Gastrocnemius medialis (tissue), 4 donors: ENCODE measurements at regions not wholly inside any gene's neighbourhood (a gene's known extent, or its start where the extent isn't known, plus 50 kb on each side); places are given as distances from the start of the nearest gene placed in this dataset.
"Not testable (repeated sequence)": the region's sequence is repeated elsewhere in the genome, so short reads cannot be mapped to it uniquely, and the experiment has no call there.

ENCODE experiments used
- ATAC-seq, 2 donors: fragments of 150-250 bp; one replicate each; pipeline ENCODE4 v1.9.1; 2016
- DNase-seq, 2 donors: peaks; one replicate each; pipeline ENCODE4 v3.0.0-alpha.2; 2019
- H3K27ac ChIP-seq, 4 donors: fragments of 200-600 bp; sonication (generic); 1 replicate in 1 of 4; 2 replicates in 3 of 4; pipeline ENCODE4 v1.5.1; 2016 to 2018; ENCODE audit warnings: mild to moderate bottlenecking in 2 of 4, moderate library complexity in 1 of 4
- H3K27me3 ChIP-seq, 3 donors: fragments of 200-600 bp; sonication (generic) in 2 of 3; 1 replicate in 1 of 3; 2 replicates in 2 of 3; pipeline versions ENCODE4 v1.5.1 to v1.6.0; 2016 to 2019; ENCODE audit warnings: mild to moderate bottlenecking in 1 of 3, moderate library complexity in 1 of 3
- H3K36me3 ChIP-seq, 2 donors: fragments of 200-600 bp; sonication (generic) in 1 of 2; one replicate each; pipeline ENCODE4 v1.5.1; 2017 to 2018
- H3K4me1 ChIP-seq, 2 donors: fragments of 200-600 bp; sonication (generic) in 1 of 2; one replicate each; pipeline ENCODE4 v1.5.1; 2016 to 2017; ENCODE audit warnings: mild to moderate bottlenecking in 2 of 2
- H3K4me3 ChIP-seq, 4 donors: fragments of 200-600 bp; sonication (generic) in 3 of 4; 1 replicate in 1 of 4; 2 replicates in 3 of 4; pipeline ENCODE4 v1.5.1; 2016 to 2019; ENCODE audit warnings: mild to moderate bottlenecking in 2 of 4
- H3K9me3 ChIP-seq, 3 donors: fragments of 200-600 bp; sonication (generic) in 2 of 3; 1 replicate in 1 of 3; 2 replicates in 2 of 3; pipeline ENCODE4 v1.5.1; 2016 to 2019
- POLR2A ChIP-seq, 2 donors: fragments of 450-650 bp; IDR thresholded peaks; one replicate each; pipeline ENCODE4 v1.6.1; 2017; ENCODE audit warnings: antibody characterized with exemption in 2 of 2, mild to moderate bottlenecking in 2 of 2, moderate library complexity in 2 of 2
- in situ Hi-C, 4 donors: fragments of 200-750 bp; cut with MboI; loops; one replicate each; pipeline versions ENCODE4 v1.15.0 to v1.8.0; 2017; ENCODE audit warnings: low sequenced_read_pairs in 4 of 4
- intact Hi-C: fragments of 100-400 bp; cut with DNase I; formaldehyde crosslinking; loops from one replicate; pipeline ENCODE4 v1.15.1; 2023; ENCODE audit warnings: low total_unique reads
- TF ChIP-seq, protein P1 (sequence below), 5 experiments: fragments of 450-650 bp in 3 of 5; fragments of 200-600 bp in 2 of 5; sonication (generic) in 2 of 5; IDR thresholded peaks in 4 of 5; conservative IDR thresholded peaks in 1 of 5; 1 replicate in 4 of 5; 2 replicates in 1 of 5; pipeline ENCODE4 v1.5.1; 2016 to 2019; ENCODE audit warnings: antibody characterized with exemption in 5 of 5, mild to moderate bottlenecking in 3 of 5, moderate library complexity in 3 of 5

- in situ Hi-C loops = no loop called here
- intact Hi-C loops = no loop called here
Observed at GRCh38 chr2:34724107-34724506, 1125.0 kb upstream of the FAM98A start.

GRCh38 chr2:34723683-34724082, 1124.6 kb upstream of the FAM98A start:
- DNase-seq (no peak), ATAC-seq (no peak)
- in situ Hi-C loops (no loop called here), intact Hi-C loops (no loop called here)
- no peaks in the 10 kb centered on the region for H3K4me1 ChIP-seq
- H3K9me3 ChIP-seq = no peaks in the 10 kb centered on the region
- H3K27ac ChIP-seq = no peak overlapping the region
- no peaks in the 10 kb centered on the region for H3K36me3 ChIP-seq
- H3K27me3 ChIP-seq = no peaks in the 10 kb centered on the region
- TF ChIP-seq POLR2A (IDR thresholded peaks at IDR 0.05) = no peak
- TF ChIP-seq, protein P1, sequence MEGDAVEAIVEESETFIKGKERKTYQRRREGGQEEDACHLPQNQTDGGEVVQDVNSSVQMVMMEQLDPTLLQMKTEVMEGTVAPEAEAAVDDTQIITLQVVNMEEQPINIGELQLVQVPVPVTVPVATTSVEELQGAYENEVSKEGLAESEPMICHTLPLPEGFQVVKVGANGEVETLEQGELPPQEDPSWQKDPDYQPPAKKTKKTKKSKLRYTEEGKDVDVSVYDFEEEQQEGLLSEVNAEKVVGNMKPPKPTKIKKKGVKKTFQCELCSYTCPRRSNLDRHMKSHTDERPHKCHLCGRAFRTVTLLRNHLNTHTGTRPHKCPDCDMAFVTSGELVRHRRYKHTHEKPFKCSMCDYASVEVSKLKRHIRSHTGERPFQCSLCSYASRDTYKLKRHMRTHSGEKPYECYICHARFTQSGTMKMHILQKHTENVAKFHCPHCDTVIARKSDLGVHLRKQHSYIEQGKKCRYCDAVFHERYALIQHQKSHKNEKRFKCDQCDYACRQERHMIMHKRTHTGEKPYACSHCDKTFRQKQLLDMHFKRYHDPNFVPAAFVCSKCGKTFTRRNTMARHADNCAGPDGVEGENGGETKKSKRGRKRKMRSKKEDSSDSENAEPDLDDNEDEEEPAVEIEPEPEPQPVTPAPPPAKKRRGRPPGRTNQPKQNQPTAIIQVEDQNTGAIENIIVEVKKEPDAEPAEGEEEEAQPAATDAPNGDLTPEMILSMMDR (IDR thresholded peaks at IDR 0.05 in 4 of 5, conservative IDR thresholded peaks at IDR 0.05 in 1 of 5) = no peak
- no peak overlapping the region for H3K4me3 ChIP-seq

More at GRCh38 chr2:34724107-34724506, 1125.0 kb upstream of the FAM98A start:
- Histone ChIP-seq H3K4me1 (no peaks in the 10 kb centered on the region), H3K27me3 (no peaks in the 10 kb centered on the region), H3K27ac (no peak overlapping the region), H3K36me3 (no peaks in the 10 kb centered on the region), H3K9me3 (no peaks in the 10 kb centered on the region), H3K4me3 (no peak overlapping the region)
- DNase-seq = no peak
- TF ChIP-seq, protein P1 (IDR thresholded peaks at IDR 0.05 in 4 of 5, conservative IDR thresholded peaks at IDR 0.05 in 1 of 5) = no peak
- no peak for TF ChIP-seq POLR2A (IDR thresholded peaks at IDR 0.05)
- no peak for ATAC-seq

DNA sequence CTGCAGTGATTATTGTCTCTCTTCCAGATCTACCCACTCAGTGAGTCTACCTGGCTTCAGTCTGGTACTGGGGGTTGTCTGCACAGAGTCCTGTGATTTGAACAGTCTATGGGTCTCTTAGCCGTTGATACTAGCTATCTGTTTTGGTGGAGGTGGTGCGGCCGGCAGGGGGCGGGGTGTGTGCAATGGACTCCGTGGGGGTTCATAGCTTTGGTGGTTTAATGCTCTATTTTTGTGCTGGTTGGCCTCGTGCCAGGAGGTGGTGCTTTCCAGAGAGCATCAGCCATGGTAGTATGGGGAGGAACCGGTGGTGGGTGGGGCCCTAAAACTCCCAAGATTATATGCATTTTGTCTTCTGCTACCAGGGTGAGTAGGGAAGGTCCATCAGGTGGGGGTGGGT, 1120.1 kb upstream of the FAM98A start:
- no peak for TF ChIP-seq POLR2A (IDR thresholded peaks at IDR 0.05)
- Histone ChIP-seq H3K4me3 (no peak overlapping the region), H3K27me3 (no peaks in the 10 kb centered on the region), H3K4me1 (no peaks in the 10 kb centered on the region), H3K36me3 (no peaks in the 10 kb centered on the region), H3K27ac (no peak overlapping the region), H3K9me3 (no peaks in the 10 kb centered on the region)
- DNase-seq (no peak), ATAC-seq (no peak)
- intact Hi-C loops (no loop called here), in situ Hi-C loops (no loop called here)

DNA sequence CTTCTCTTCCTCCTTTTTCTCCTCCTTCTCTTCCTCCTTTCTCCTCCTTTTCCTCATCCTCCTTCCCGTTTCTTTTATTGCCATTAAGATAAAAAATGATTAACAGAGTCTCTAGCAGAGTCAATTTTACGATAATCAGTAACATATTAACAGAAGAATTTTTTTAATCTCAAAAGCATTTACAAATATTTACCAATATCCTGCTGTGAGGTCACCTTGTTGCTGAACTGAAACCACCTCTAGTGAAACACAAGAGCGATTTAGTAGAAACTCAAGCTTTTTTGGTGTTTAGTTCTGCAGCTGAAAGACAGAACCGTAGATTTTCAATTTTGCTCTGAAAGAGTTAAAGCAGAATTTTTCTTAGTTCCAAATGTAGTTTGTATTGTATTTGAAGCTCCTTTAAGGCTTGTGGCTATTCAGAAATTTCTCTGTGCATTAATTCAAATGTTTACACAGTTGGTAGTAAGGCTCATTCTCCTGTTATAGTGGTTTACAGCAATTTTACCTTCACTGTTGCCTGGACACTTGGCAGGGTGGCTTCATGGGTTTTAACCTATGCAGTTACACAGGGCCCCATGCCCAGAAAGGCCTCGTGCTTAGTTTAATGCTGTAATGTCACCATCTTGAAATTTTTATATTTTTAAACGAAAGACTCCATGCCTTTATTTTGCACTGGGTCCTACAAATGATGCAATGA, 1106.6 kb upstream of the FAM98A start:
- in situ Hi-C loops = no loop called here
- no peak overlapping the region for H3K27ac ChIP-seq
- no peak for TF ChIP-seq POLR2A (IDR thresholded peaks at IDR 0.05)
- TF ChIP-seq, protein P1 (IDR thresholded peaks at IDR 0.05 in 4 of 5, conservative IDR thresholded peaks at IDR 0.05 in 1 of 5) = no peak
- H3K27me3 ChIP-seq = no peaks in the 10 kb centered on the region
- intact Hi-C loops = no loop called here
- ATAC-seq = no peak
- H3K36me3 ChIP-seq = no peaks in the 10 kb centered on the region
- no peaks in the 10 kb centered on the region for H3K4me1 ChIP-seq
- no peak overlapping the region for H3K4me3 ChIP-seq
- no peaks in the 10 kb centered on the region for H3K9me3 ChIP-seq
- DNase-seq = no peak

DNA sequence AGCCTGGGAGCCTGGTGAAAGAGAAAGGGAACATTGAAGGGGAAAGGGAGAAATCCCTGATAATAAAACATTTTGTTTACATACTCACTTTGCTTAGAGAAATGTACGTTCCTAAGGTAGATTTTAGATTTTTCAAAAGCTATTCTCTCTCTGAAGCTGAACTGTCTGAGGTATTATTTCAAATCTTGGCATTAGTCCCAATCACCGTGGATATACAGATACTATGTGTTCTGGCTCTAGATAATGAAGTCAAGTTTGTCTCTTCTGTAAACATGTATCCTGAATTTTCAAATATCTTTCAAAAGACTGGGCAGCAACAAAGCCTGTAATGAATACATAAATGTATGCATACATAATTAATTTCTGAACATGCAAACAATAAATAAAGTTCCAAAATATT, 1104.2 kb upstream of the FAM98A start:
- intact Hi-C loops = no loop called here
- H3K4me1 ChIP-seq = no peaks in the 10 kb centered on the region
- TF ChIP-seq, protein P1 (IDR thresholded peaks at IDR 0.05 in 4 of 5, conservative IDR thresholded peaks at IDR 0.05 in 1 of 5) = no peak
- TF ChIP-seq POLR2A (IDR thresholded peaks at IDR 0.05) = no peak
- H3K36me3 ChIP-seq = no peaks in the 10 kb centered on the region
- H3K9me3 ChIP-seq = no peaks in the 10 kb centered on the region
- no peak overlapping the region for H3K27ac ChIP-seq
- DNase-seq (no peak), ATAC-seq (no peak)
- in situ Hi-C loops = no loop called here
- no peaks in the 10 kb centered on the region for H3K27me3 ChIP-seq
- H3K4me3 ChIP-seq = no peak overlapping the region

- in situ Hi-C loops, H3K9me3 ChIP-seq, ATAC-seq, intact Hi-C loops, H3K36me3 ChIP-seq, H3K27ac ChIP-seq, H3K27me3 ChIP-seq, H3K4me1 ChIP-seq, H3K4me3 ChIP-seq, DNase-seq: not testable (repeated sequence)
Observed at GRCh38 chr2:34702391-34702790, 1103.3 kb upstream of the FAM98A start.

GRCh38 chr2:34677591-34677990, 1078.5 kb upstream of the FAM98A start:
- DNase-seq, H3K9me3 ChIP-seq, ATAC-seq, in situ Hi-C loops, H3K4me3 ChIP-seq, H3K36me3 ChIP-seq, H3K27me3 ChIP-seq, H3K4me1 ChIP-seq, H3K27ac ChIP-seq, intact Hi-C loops: not testable (repeated sequence)

DNA sequence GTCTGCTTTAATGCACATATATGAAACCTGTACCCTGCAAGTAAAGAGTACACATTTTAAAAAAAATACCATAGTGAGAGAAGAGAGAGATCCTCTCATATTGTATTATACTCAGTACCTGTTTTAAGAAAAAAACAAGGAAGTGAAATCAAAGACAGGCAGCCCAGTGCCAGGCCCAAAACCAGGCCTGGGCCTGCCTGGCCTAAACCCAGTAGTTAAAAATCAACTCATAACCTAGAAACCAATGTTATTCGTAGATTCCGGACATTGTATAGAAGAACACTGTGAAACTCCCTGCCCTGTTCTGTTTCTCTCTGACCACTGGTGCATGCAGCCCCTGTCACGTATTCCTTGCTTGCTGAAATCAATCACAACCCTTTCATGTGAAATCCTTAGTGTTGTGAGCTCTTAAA, 1078.0 kb upstream of the FAM98A start:
- H3K4me3 ChIP-seq, ATAC-seq, H3K4me1 ChIP-seq, H3K36me3 ChIP-seq, H3K27ac ChIP-seq, H3K9me3 ChIP-seq, DNase-seq, H3K27me3 ChIP-seq, in situ Hi-C loops, intact Hi-C loops: not testable (repeated sequence)
